GM13976 (cell line): ENCODE measurements at regions not wholly inside any gene's neighbourhood (a gene's known extent, or its start where the extent isn't known, plus 50 kb on each side); places are given as distances from the start of the nearest gene placed in this dataset.
A peak's percentile ranks its signal among the peaks of the same experiment; 100 is the strongest.

Experiments
- DNase-seq: peaks from one replicate; pipeline ENCODE4 v3.0.0; 2012; ENCODE audit warnings: low spot score
- CTCF ChIP-seq: IDR thresholded peaks from 2 replicates; pipeline ENCODE4 v1.5.1; 2012; ENCODE audit warnings: borderline replicate concordance, mild to moderate bottlenecking; ENCODE audit not compliant: insufficient read depth; ENCODE audit errors: extremely low read depth, missing control alignments, control extremely low read depth
- in situ Hi-C: fragments of 300-500 bp; cut with MboI; formaldehyde crosslinking; loops from one replicate; pipeline ENCODE4 v1.12.0; 2022; ENCODE audit warnings: low sequenced_read_pairs, mixed read lengths, inconsistent platforms; ENCODE audit not compliant: unreplicated experiment

- in situ Hi-C loops, result no loop called here
- DNase-seq, result no peak
- TF ChIP-seq CTCF, result no peak
Measured at GRCh38 chr6:22041797-22042480, 254.9 kb downstream of the PRL start.

- no peak for TF ChIP-seq CTCF
- no peak for DNase-seq
- in situ Hi-C loops, result no loop called here
Measured at GRCh38 chr6:22042706-22043105, 254.1 kb downstream of the PRL start.

GRCh38 chr6:22043284-22043962 is 253.4 kb downstream of the PRL start:
- no peak for DNase-seq
- no peak for TF ChIP-seq CTCF
- in situ Hi-C loops, result no loop called here

GRCh38 chr6:22045261-22045912 is 251.4 kb downstream of the PRL start:
- no peak for TF ChIP-seq CTCF
- DNase-seq, result no peak
- in situ Hi-C loops, result no loop called here

GRCh38 chr6:22049002-22049401 is 247.8 kb downstream of the PRL start:
- TF ChIP-seq CTCF, result no peak
- DNase-seq, result no peak
- in situ Hi-C loops, result no loop called here

- in situ Hi-C loops, result no loop called here
- TF ChIP-seq CTCF, result no peak
- peak; percentile 11 for DNase-seq
Measured at GRCh38 chr6:22053391-22053997, 243.3 kb downstream of the PRL start.
